ENCODE measurements at regions not wholly inside any gene's neighbourhood (a gene's known extent, or its start where the extent isn't known, plus 50 kb on each side); places are given as distances from the start of the nearest gene placed in this dataset.

DNA sequence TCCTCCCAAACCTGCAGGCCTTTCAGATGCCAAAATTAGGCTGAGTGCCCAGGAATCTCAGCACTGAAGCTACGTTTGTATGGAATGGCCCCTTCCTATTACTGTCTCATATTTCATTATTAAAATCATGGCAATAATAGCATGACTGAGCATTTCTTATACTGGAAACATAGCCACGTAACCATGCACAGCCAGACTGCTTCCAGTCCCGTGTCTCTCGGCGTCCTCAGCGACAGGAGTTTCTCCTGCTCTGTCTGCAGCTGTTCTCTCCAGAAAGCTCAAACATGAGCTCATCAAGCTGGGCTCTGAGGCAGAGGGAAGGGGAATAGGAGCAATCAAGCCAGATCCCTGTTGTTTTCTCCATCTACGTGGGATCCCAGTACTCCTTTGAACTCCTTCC lies 104.0 kb downstream of the CDC7 start:
- TF ChIP-seq, protein P1, sequence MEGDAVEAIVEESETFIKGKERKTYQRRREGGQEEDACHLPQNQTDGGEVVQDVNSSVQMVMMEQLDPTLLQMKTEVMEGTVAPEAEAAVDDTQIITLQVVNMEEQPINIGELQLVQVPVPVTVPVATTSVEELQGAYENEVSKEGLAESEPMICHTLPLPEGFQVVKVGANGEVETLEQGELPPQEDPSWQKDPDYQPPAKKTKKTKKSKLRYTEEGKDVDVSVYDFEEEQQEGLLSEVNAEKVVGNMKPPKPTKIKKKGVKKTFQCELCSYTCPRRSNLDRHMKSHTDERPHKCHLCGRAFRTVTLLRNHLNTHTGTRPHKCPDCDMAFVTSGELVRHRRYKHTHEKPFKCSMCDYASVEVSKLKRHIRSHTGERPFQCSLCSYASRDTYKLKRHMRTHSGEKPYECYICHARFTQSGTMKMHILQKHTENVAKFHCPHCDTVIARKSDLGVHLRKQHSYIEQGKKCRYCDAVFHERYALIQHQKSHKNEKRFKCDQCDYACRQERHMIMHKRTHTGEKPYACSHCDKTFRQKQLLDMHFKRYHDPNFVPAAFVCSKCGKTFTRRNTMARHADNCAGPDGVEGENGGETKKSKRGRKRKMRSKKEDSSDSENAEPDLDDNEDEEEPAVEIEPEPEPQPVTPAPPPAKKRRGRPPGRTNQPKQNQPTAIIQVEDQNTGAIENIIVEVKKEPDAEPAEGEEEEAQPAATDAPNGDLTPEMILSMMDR (optimal IDR thresholded peaks at IDR 0.05 in 1 of 3, IDR thresholded peaks at IDR 0.05 in 1 of 3, conservative IDR thresholded peaks at IDR 0.05 in 1 of 3; ENCODE audit: extremely low read depth in 1 of 3, insufficient read depth in 2 of 3, low read length in 3 of 3) = no peak
- TF ChIP-seq EZH2 (IDR thresholded peaks at IDR 0.05; ENCODE audit: low read length) = no peak

Data from keratinocyte (primary cell).